Naive thymus-derived CD4-positive, alpha-beta T cell (primary cell): ENCODE measurements at regions not wholly inside any gene's neighbourhood (a gene's known extent, or its start where the extent isn't known, plus 50 kb on each side); places are given as distances from the start of the nearest gene placed in this dataset.

ENCODE experiments used
- ATAC-seq: fragments of 150-1000 bp; cut with Tn5 transposase; 2 replicates; pipeline ENCODE4 v1.10.0; 2021; ENCODE audit warnings: mild to moderate bottlenecking, moderate library complexity
- CTCF ChIA-PET: fragments of 350-600 bp; sonication (Branson Sonifier 250); formaldehyde crosslinking; loops from one replicate; lab custom pipeline; 2021; ENCODE audit warnings: antibody characterized with exemption; lab: Charles Lee
- POLR2A ChIA-PET: fragments of 350-600 bp; sonication (Branson Sonifier 250); formaldehyde crosslinking; loops from one replicate; lab custom pipeline; 2021; ENCODE audit warnings: antibody characterized with exemption, inconsistent platforms; lab: Charles Lee
- DNase-seq, 9 donors: peaks; one replicate each; pipeline versions ENCODE4 v3.0.0 to v3.0.0-alpha.2; 2020 to 2022; ENCODE audit warnings: mixed read lengths in 1 of 9
- H3K27ac ChIP-seq: one replicate; pipeline ENCODE4 v1.7.0; 2013; ENCODE audit warnings: mild to moderate bottlenecking, low read depth, low read length, moderate library complexity
- H3K27me3 ChIP-seq, 2 donors: one replicate each; pipeline ENCODE4 v1.7.0; 2013; ENCODE audit warnings: low read length in 2 of 2, mild to moderate bottlenecking in 2 of 2, moderate library complexity in 2 of 2; ENCODE audit not compliant: control insufficient read depth in 2 of 2, insufficient read depth in 2 of 2
- H3K36me3 ChIP-seq, 3 experiments: 1 replicate in 2 of 3; 2 replicates in 1 of 3; pipeline ENCODE4 v1.7.0; 2013; ENCODE audit warnings: low read length in 3 of 3, mild to moderate bottlenecking in 3 of 3, moderate library complexity in 1 of 3; ENCODE audit not compliant: insufficient read depth in 3 of 3, control insufficient read depth in 2 of 3
- H3K4me1 ChIP-seq, 2 donors: one replicate each; pipeline ENCODE4 v1.7.0; 2013; ENCODE audit warnings: low read length in 2 of 2, mild to moderate bottlenecking in 2 of 2, moderate library complexity in 1 of 2; ENCODE audit not compliant: control insufficient read depth in 2 of 2, insufficient read depth in 2 of 2
- H3K4me3 ChIP-seq: 2 replicates; pipeline ENCODE4 v1.7.0; 2013; ENCODE audit warnings: mild to moderate bottlenecking, low read length
- H3K9me3 ChIP-seq, 3 experiments: 1 replicate in 2 of 3; 2 replicates in 1 of 3; pipeline ENCODE4 v1.7.0; 2013; ENCODE audit warnings: low read length in 3 of 3; ENCODE audit not compliant: control insufficient read depth in 2 of 3
- H3K27ac Mint-ChIP-seq, 9 donors: one replicate each; pipeline ENCODE4 v1.8.0; 2020 to 2022; ENCODE audit warnings: mixed read lengths in 9 of 9, mild to moderate bottlenecking in 8 of 9, moderate library complexity in 5 of 9, inconsistent platforms in 2 of 9
- H3K27me3 Mint-ChIP-seq, 5 donors: one replicate each; pipeline ENCODE4 v1.8.0; 2021 to 2022; ENCODE audit warnings: mixed read lengths in 5 of 5, mild to moderate bottlenecking in 1 of 5
- H3K36me3 Mint-ChIP-seq, 5 donors: one replicate each; pipeline ENCODE4 v1.8.0; 2020 to 2022; ENCODE audit warnings: mixed read lengths in 5 of 5, mild to moderate bottlenecking in 3 of 5, inconsistent platforms in 1 of 5
- H3K4me1 Mint-ChIP-seq, 7 donors: one replicate each; pipeline ENCODE4 v1.8.0; 2020 to 2022; ENCODE audit warnings: mixed read lengths in 7 of 7, mild to moderate bottlenecking in 3 of 7, inconsistent platforms in 1 of 7
- H3K4me3 Mint-ChIP-seq, 10 donors: one replicate each; pipeline ENCODE4 v1.8.0; 2020 to 2022; ENCODE audit warnings: mild to moderate bottlenecking in 10 of 10, mixed read lengths in 10 of 10, moderate library complexity in 6 of 10, inconsistent platforms in 2 of 10
- H3K9me3 Mint-ChIP-seq, 11 donors: one replicate each; pipeline ENCODE4 v1.8.0; 2020 to 2022; ENCODE audit warnings: mixed read lengths in 11 of 11, mild to moderate bottlenecking in 4 of 11, inconsistent platforms in 1 of 11, moderate library complexity in 1 of 11
- intact Hi-C, 2 donors: fragments of 100-400 bp; cut with micrococcal nuclease; formaldehyde crosslinking; loops; one replicate each; pipeline ENCODE4 v1.15.1; 2023

DNA sequence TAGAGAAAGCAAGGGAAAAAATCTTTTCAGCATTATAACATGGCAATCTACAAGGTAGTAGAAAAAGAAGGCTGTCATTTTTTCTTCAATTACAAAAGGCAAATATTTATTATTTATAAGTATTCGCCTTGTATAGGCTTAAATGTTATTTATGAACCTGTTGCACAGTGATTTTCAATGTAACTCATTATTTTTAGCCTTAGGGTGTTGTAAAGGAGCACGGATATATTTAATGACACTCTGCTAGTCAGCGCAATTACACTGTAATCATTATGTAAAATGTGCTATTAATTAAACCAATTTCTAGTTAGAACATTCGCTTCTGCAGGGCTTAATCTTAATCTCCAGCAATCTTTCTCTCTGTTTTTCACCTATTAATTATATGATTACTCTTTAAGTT, 145.0 kb downstream of the ATG4C start:
- Mint-ChIP-seq H3K9me3 (peaks cover 0 to 1% (median 0%) of the 10 kb centered on the region in 11 donors), H3K4me3 (no peak overlapping the region), H3K36me3 (no peaks in the 10 kb centered on the region), H3K27me3 (peaks cover 6 to 39% (median 32%) of the 10 kb centered on the region in 5 donors), H3K4me1 (peaks cover 0 to 2% (median 0%) of the 10 kb centered on the region in 7 donors), H3K27ac (no peak overlapping the region)
- ATAC-seq (no peak), DNase-seq (no peak)
- intact Hi-C loops = no loop called here
- POLR2A ChIA-PET = no interaction called here
- H3K27ac ChIP-seq = no peak overlapping the region
- H3K27me3 ChIP-seq = no peaks in the 10 kb centered on the region
- H3K4me1 ChIP-seq = no peaks in the 10 kb centered on the region
- CTCF ChIA-PET = no interaction called here
- no peaks in the 10 kb centered on the region for H3K36me3 ChIP-seq
- no peaks in the 10 kb centered on the region for H3K9me3 ChIP-seq
- H3K4me3 ChIP-seq = no peak overlapping the region

DNA sequence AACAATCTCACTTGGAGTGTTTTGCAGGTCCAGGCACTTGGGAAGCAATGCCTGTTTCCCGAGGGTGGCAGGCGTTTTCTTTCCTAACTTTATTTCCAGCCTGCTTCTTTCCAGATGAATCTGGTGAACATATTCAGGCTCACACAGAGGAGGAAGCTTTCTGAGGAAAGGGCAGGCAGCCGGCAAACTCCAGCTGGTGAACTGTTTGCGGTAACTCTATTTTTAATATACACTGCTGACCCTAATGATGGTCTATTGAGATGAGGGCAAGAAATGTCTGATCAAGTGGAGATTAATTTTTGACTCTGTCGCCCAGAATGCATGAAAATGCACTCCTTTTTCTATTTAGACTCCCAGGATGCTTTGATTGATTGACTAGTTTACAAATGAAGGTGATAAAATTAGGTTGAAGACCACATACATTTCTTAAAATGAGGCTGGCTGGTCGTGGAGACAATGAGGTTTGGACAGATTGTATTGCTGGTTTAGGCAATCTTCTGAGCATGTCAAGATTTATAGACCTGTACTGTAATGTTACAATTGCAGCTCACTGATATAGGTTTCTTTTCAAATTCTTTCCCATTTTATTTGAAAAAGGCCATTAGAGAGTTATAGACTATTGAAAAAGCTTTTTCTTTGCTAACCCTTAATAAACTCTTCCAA, 153.8 kb downstream of the ATG4C start:
- Histone ChIP-seq H3K27ac (no peak overlapping the region), H3K36me3 (no peaks in the 10 kb centered on the region), H3K27me3 (no peaks in the 10 kb centered on the region), H3K4me1 (no peaks in the 10 kb centered on the region), H3K4me3 (no peak overlapping the region), H3K9me3 (no peaks in the 10 kb centered on the region)
- DNase-seq (no peak), ATAC-seq (no peak)
- intact Hi-C loops = no loop called here
- no peak overlapping the region for H3K27ac Mint-ChIP-seq
- no peaks in the 10 kb centered on the region for H3K4me1 Mint-ChIP-seq
- H3K9me3 Mint-ChIP-seq = no peaks in the 10 kb centered on the region
- no peak overlapping the region for H3K4me3 Mint-ChIP-seq
- CTCF ChIA-PET = no interaction called here
- H3K27me3 Mint-ChIP-seq = peaks cover 7 to 27% (median 22%) of the 10 kb centered on the region in 5 donors
- H3K36me3 Mint-ChIP-seq = no peaks in the 10 kb centered on the region
- POLR2A ChIA-PET = no interaction called here

DNA sequence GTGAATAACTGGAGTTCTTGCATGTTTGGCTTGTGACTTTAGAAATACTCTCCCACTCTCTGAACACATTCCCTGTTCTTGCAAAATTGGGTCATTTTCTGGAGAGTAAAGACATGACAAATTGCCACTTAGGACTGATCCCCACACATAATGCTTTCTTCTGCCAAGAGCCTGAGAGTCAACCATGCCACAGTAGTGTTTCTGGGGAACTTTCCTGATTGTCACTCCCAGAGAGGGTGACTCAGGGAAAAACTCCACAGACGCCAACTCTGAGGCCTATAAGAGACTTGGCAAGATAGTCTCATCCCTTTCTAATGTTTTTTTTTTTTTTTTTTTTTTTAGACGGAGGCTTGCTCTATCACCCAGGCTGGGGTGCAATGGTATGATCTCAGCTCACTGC, 157.8 kb downstream of the ATG4C start:
- no peak overlapping the region for H3K4me3 ChIP-seq
- no peaks in the 10 kb centered on the region for H3K4me1 ChIP-seq
- H3K4me3 Mint-ChIP-seq = no peak overlapping the region
- CTCF ChIA-PET = no interaction called here
- no peaks in the 10 kb centered on the region for H3K36me3 Mint-ChIP-seq
- H3K27ac ChIP-seq = no peak overlapping the region
- intact Hi-C loops = no loop called here
- no peak overlapping the region for H3K27ac Mint-ChIP-seq
- no peaks in the 10 kb centered on the region for H3K27me3 ChIP-seq
- H3K4me1 Mint-ChIP-seq = no peaks in the 10 kb centered on the region
- no peak for ATAC-seq
- POLR2A ChIA-PET = no interaction called here
- H3K27me3 Mint-ChIP-seq = peaks cover 9 to 31% (median 17%) of the 10 kb centered on the region in 5 donors
- H3K36me3 ChIP-seq = no peaks in the 10 kb centered on the region
- no peaks in the 10 kb centered on the region for H3K9me3 ChIP-seq
- no peak for DNase-seq
- no peaks in the 10 kb centered on the region for H3K9me3 Mint-ChIP-seq

DNA sequence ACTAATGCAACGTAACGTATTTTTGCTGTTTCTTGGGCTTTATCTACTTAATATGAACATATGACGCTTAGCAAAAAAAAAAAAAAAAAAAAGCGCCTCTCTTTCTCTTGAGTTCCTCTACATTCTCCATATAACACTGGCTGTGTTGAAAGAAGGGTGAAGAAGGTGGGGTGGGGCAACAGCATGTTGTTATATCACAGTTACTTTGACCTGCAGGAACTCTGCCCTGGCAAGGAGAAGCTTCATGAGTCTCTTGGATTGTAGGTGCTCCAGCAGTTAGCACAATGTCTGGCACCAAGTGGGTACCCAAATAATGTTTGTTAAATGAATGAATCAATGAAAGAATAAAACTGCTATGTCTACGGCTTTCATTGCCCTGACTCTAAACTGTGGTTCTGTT, 162.6 kb downstream of the ATG4C start:
- H3K27me3 Mint-ChIP-seq = peaks cover 9 to 26% (median 20%) of the 10 kb centered on the region in 5 donors
- H3K4me3 ChIP-seq = no peak overlapping the region
- H3K4me1 Mint-ChIP-seq = no peaks in the 10 kb centered on the region
- H3K27ac ChIP-seq = no peak overlapping the region
- H3K36me3 ChIP-seq = no peaks in the 10 kb centered on the region
- H3K4me3 Mint-ChIP-seq = no peak overlapping the region
- no peaks in the 10 kb centered on the region for H3K4me1 ChIP-seq
- ATAC-seq = no peak
- intact Hi-C loops = no loop called here
- no peaks in the 10 kb centered on the region for H3K27me3 ChIP-seq
- DNase-seq = no peak
- no peaks in the 10 kb centered on the region for H3K9me3 ChIP-seq
- H3K36me3 Mint-ChIP-seq = no peaks in the 10 kb centered on the region
- POLR2A ChIA-PET = no interaction called here
- no peak overlapping the region for H3K27ac Mint-ChIP-seq
- no peaks in the 10 kb centered on the region for H3K9me3 Mint-ChIP-seq
- CTCF ChIA-PET = no interaction called here

DNA sequence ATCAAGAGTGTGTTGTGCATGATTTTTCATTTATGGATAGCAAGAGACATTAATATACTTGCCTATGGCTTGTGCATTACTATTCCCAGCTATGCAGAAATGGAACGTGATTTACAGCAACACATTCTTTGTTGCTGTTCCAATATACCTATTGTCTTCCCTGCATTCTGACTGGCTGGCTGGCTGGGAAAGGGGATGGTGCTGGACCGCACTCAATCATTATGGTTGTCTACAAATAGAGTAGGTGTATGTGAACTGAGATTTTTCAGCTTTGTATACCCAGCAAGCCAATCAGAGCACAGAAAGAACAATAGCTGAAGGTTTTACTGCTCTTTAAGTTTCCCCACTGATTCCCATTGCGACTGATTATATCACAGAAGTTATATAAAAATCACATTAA, 167.5 kb downstream of the ATG4C start:
- no peaks in the 10 kb centered on the region for H3K4me1 ChIP-seq
- no peaks in the 10 kb centered on the region for H3K27me3 ChIP-seq
- no peak overlapping the region for H3K27ac Mint-ChIP-seq
- H3K4me3 ChIP-seq = no peak overlapping the region
- H3K9me3 Mint-ChIP-seq = no peaks in the 10 kb centered on the region
- no peaks in the 10 kb centered on the region for H3K9me3 ChIP-seq
- no peak overlapping the region for H3K27ac ChIP-seq
- H3K4me1 Mint-ChIP-seq = no peaks in the 10 kb centered on the region
- no peaks in the 10 kb centered on the region for H3K36me3 Mint-ChIP-seq
- CTCF ChIA-PET = no interaction called here
- DNase-seq (no peak), ATAC-seq (no peak)
- H3K27me3 Mint-ChIP-seq = peaks cover 5 to 42% (median 20%) of the 10 kb centered on the region in 5 donors
- POLR2A ChIA-PET = no interaction called here
- no peaks in the 10 kb centered on the region for H3K36me3 ChIP-seq
- no peak overlapping the region for H3K4me3 Mint-ChIP-seq
- intact Hi-C loops = no loop called here

DNA sequence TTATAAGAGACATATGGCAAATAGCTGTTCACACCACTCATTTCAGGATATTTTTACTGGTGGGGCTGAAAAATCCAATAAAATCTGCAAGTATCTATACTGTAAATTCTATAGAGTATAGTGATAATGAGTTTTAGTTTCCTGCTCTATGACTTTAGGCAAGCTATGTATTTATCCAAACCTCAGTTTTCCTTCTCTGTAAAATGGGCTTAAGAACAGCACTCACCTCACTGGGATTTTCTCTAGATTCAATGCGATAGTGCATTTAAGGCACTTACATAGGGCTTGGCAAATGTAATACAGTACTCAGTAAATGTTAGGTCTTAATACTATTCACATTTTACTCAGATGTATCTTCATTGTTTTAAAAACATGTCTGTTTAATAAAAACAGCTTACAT, 168.7 kb downstream of the ATG4C start:
- H3K9me3 Mint-ChIP-seq = no peaks in the 10 kb centered on the region
- Histone ChIP-seq H3K27me3 (no peaks in the 10 kb centered on the region), H3K9me3 (no peaks in the 10 kb centered on the region), H3K4me3 (no peak overlapping the region), H3K4me1 (no peaks in the 10 kb centered on the region), H3K27ac (no peak overlapping the region), H3K36me3 (no peaks in the 10 kb centered on the region)
- intact Hi-C loops = no loop called here
- H3K27ac Mint-ChIP-seq = no peak overlapping the region
- DNase-seq (no peak), ATAC-seq (no peak)
- H3K36me3 Mint-ChIP-seq = no peaks in the 10 kb centered on the region
- POLR2A ChIA-PET = no interaction called here
- H3K4me1 Mint-ChIP-seq = no peaks in the 10 kb centered on the region
- CTCF ChIA-PET = no interaction called here
- H3K4me3 Mint-ChIP-seq = no peak overlapping the region
- H3K27me3 Mint-ChIP-seq = peaks cover 9 to 46% (median 20%) of the 10 kb centered on the region in 5 donors

DNA sequence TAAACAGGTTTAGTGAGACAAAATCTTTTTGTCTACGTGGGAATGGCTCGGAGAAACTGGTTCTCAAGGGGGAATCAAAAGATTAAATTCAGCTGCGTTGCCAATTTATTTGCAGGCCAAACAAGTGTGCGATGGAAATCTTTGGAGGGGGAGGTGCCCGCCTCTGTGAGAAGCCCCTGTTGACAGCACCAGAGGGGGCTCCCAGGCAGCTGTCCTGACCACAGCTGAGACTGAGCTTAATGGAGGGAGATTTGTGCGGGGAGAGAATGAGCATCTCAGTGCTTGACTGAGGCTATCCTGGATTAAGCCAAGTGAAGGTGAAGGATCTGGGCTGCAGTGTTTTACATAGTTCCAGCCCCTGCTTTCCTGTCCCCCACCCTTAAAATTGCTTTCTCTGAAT, 169.7 kb downstream of the ATG4C start:
- Histone ChIP-seq H3K36me3 (no peaks in the 10 kb centered on the region), H3K4me3 (no peak overlapping the region), H3K27ac (no peak overlapping the region), H3K9me3 (no peaks in the 10 kb centered on the region), H3K27me3 (no peaks in the 10 kb centered on the region), H3K4me1 (no peaks in the 10 kb centered on the region)
- H3K9me3 Mint-ChIP-seq = no peaks in the 10 kb centered on the region
- CTCF ChIA-PET = no interaction called here
- no peaks in the 10 kb centered on the region for H3K36me3 Mint-ChIP-seq
- DNase-seq (no peak), ATAC-seq (no peak)
- H3K4me3 Mint-ChIP-seq = no peak overlapping the region
- no peak overlapping the region for H3K27ac Mint-ChIP-seq
- H3K4me1 Mint-ChIP-seq = no peaks in the 10 kb centered on the region
- intact Hi-C loops = no loop called here
- POLR2A ChIA-PET = no interaction called here
- peaks cover 9 to 45% (median 18%) of the 10 kb centered on the region in 5 donors for H3K27me3 Mint-ChIP-seq
